Activated effector memory CD4-positive, alpha-beta T cell treated with anti-CD3 and anti-CD28 coated beads, Interleukin-2, amount 50 U/mL, for 16 hours (primary cell): ENCODE measurements at regions not wholly inside any gene's neighbourhood (a gene's known extent, or its start where the extent isn't known, plus 50 kb on each side); places are given as distances from the start of the nearest gene placed in this dataset.

ENCODE experiments used
- DNase-seq: peaks from one replicate; pipeline ENCODE4 v3.0.0-alpha.2; 2020

DNA sequence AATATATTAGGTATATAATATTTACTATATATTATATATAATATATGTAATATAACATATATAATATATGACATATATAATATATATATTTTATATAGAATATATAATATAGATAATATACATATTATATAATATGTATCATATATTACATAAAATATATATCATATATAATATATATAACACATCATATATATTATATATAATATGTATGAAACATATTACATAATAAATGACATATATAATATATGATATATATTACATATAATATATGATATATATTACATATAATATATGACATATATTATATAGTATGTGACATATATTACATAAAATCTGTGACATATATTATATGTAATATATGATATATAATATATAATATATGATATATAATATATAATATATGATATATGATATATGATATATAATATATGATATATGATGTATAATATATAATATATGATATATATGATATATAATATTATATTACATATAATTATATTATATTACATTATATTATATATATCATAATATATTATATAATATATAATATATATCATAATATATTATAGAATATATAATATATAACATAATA lies 119.5 kb upstream of the RIMBP3 start:
- no peak for DNase-seq

- DNase-seq, result peak; percentile 86
Measured at GRCh38 chr22:18730410-18730809, 118.7 kb upstream of the RIMBP3 start.
